NCI-H82 treated with DMSO at 0.1 percent for 48 hours (cell line): ENCODE measurements at regions not wholly inside any gene's neighbourhood (a gene's known extent, or its start where the extent isn't known, plus 50 kb on each side); places are given as distances from the start of the nearest gene placed in this dataset.
"Not testable (repeated sequence)": the region's sequence is repeated elsewhere in the genome, so short reads cannot be mapped to it uniquely, and the experiment has no call there.

ENCODE experiments used
- DNase-seq: peaks from one replicate; lab custom pipeline; 2025; ENCODE audit not compliant: unreplicated experiment; lab: John Stamatoyannopoulos, UW

DNA sequence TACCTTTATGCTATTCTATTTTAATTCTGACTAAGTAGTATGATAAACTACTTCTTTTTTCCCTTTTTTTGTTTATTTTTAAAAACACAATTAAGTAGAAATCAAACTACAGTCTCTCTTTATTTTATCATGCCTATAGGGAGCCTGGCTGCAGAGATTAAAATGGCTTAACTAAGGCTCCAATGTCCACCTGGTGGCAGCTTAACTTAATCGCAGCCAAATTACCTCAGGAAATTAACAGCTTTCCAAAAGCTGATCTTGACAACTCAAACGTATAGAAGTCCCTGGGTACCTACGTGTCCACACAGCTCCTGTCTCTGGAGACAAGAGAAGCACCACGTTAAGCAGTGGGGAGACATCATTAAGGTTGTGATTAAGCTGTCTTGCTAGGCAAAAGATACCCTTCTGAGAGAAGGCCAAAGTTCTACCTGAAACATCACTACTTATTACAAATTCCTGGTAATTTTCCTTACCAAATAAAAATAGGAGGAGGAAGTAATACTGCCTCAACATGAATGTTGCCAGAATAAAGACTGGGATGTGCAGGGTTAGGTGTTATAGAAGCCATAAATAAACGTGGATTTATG is 63.2 kb upstream of the SNX19 start:
- DNase-seq, result peak; percentile 67

DNA sequence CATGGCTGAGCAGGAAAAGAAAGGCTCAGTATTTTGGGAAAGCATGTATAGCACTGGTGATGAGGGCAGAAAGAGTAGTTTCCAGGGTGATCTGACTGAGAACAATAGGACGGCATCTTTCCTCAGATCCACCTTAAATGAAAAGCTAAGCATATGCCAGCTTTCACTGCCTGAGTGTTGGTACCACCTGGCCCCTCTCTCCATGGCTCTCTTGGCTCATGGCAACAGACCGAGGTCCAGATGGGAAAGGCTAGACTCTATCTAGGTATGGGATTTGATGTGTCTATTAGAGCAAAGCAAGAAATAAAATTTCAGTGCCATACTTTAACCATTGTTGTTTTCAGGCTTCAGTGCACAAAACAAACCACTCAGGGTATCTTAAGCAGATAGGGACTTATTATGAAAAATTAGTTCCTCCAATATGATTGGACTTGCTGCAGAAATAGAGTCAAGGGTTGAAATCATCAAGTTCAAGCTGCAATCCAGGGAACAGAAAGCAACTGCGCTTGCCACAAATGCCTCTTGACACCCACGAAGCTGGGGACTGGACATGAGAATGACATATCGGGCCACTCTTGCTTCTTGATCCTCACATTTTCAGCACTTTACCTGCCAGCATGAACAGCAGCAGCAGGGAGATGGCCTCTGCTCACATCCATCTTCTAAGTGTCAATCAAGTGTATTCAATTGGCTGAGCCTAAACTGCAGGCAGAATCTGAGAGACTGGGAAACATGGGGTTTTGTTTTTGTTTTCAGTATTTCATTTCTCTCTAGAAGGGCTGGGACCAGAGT is 64.0 kb upstream of the SNX19 start:
- no peak for DNase-seq

DNA sequence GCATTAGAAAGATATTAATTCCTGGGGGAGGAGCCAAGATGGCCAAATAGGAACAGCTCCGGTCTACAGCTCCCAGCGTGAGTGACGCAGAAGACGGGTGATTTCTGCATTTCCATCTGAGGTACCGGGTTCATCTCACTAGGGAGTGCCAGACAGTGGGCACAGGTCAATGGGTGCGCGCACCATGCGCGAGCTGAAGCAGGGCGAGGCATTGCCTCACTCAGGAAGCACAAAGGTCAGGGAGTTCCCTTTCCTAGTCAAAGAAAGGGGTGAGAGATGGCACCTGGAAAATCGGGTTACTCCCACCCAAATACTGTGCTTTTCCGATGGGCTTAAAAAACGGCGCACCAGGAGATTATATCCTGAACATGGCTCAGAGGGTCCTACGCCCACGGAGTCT is 68.0 kb upstream of the SNX19 start:
- DNase-seq, result not testable (repeated sequence)

DNA sequence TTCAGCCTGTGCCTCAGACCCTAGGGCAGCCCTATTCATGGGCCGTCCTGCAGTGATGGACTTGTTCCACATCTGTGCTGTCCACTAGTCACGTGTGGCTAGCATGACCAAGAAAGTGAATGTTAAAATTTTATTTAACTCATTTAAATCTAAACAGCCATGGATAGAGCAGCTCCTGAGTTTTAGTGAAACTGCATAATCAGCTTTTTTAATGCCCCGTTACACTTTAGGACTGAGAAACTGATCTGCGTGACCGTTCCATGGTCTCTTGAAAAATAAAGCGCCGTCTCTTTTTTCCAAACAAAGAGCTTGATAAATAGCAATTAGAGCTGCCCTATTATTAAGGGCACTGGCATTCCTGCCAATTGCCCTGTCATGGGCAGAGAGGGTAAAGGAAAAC is 76.5 kb upstream of the SNX19 start:
- no peak for DNase-seq

DNA sequence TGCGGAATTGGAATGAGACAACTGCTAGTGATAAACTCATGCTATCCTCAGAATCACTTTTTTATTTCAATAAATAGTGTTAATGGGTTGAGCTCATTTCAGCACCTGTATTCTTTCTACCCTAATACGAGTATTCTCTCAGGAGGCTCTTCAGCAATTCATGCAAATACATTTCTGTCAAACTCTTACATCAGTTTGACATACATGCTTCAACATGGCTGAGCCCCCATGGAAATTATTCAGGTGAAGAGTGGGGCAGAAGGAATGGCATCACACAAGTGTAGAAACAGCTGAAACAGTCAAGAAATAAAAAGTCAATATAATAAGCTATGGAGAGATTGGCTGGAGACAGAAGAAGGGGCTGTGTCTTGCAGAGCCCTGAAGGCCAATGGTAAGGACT is 77.8 kb upstream of the SNX19 start:
- DNase-seq, result no peak

DNA sequence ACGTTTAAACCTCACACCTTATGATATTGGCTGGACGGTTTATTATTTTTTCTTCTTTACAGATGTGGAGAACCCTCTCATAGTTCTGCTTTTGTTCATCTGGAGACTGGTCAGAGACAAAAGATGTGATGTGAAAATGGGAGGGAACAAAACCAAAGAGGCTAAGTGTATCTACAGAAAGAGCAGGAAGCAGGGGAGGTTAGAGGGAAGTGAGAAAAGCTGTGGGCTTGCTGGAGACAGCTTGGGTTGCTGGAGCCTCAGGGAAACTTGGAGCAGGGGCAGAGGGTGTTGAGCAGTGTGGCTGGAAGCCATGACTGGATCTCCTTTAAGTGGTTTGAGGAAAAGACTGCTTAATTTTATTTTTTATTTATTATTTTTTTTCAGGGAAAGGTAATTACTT is 79.0 kb upstream of the SNX19 start:
- DNase-seq, result no peak

DNA sequence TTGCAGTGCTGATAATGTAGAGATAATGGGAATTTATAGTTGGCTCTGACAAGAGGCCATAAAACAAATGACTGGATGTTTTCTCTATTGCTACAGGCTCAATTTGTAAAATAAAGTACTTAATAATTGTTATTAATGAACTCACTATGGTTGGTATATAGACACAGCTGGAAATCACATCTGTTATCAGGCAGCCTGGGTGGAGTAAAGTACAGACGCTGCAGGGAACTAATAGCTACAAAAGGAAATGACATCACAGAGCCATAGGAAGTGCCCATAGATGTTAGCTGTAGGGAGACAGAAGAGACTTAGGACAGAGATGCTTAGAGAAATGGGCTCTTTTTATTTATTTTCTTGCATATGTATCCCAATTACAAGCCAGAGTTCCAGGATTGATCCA is 81.0 kb upstream of the SNX19 start:
- no peak for DNase-seq

DNA sequence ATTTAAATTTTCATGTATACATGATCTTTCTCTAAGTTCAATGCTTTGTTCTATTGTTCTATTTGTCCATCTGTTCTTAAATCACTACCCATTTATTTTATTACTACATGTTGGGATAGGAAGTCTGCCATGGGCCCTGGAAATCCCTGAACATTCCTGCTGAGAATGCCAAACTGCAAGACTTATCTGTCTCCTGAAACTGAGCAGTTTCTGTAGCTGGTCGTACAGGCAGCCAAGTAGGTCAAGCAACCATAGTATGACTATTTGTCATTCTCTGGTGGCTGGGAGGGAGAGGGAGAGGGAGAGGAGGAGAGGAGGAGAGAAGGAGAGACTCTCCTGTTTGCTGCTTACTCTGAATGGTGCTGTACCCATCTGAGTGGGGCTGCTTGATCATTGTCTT is 82.8 kb upstream of the SNX19 start:
- DNase-seq, result no peak

DNA sequence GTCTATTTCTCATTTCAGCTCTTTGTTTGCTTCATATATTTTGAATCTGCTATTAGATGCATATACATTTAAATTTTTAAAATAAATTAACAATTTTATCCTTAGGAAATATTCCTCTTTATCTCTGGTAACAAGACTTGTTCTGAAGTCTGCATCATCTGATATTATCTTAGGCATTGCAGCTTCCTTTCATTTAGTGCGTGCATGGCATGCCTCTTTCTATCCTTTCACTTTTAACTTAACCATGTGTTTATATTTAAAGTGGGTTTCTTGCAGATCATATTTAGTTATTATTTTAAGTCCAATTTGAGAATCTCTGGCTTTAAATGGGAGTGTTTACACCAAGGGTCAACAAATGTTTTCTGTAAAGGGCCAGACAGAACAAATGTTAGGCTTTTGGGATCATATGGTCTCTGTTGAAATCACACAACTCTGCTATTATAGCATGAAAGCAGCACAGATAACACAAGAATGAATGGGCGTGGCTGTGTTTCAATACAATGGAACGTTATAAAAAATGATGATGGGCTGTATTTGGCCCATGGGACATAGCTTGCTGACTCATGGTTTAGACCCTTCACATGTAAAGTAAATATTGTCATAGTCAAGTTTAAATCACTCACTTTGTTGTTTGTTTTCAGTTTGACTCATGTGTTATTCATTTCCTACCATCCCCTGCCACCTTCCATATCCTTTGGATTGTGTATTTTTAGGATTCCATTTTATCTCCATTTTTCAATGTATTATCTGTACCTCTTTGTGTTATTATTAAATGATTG is 83.9 kb upstream of the SNX19 start:
- DNase-seq, result no peak

DNA sequence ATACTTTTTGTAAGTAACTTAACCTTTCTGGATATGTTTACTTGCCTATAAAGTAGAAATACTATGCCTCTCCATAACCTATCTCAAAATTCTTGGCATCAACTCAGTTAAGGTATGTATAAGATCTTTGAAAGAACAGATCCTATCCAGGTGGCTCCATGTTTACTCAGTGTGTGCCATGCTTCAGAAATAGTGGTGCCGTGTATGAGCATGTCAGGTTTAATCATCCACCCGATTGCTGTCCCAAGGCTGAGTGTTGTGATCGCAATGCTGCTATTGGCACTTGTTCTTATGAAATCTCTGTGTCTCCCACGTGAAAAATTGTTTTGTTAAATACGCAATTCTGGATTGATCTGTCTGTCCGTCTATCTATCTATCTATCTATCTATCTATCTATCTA is 85.9 kb upstream of the SNX19 start:
- no peak for DNase-seq

DNA sequence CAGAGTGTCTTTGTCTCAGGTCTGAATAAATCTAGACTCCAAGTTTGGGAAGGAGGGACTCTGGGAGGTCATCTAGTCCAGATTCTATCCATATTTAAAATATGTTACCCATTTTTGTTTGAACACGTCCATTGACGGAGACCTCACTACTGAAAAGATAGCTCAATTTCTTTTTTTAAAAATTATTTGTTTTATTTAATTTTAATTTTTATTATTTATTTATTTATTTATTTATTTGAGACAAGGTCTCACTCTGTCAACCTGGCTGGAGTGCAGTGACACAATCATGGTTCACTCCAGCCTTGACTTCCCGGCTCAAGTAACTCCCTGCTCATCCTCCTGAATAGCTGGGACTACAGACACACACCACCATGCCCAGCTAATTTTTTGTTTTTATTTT is 89.5 kb upstream of the SNX19 start:
- no peak for DNase-seq

DNA sequence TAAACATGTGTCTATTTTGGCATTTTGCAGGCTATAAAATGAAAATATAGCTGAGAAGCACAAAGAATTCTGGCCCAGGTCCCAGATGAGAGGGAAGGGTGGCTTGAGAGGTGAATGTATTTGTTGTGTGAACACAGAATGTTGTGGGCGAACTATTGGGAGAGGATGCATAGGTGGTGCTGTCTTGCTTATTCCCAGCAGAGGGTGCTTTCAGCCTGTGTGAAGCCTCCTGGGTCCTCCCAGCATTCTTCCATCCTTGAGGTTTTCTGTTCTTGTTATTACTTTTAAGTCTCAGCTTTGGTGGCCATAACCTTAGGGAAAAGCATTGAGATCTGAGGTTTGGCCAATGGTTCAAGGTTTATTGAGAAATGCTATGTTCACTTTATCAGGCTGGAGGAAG is 108.7 kb upstream of the SNX19 start:
- DNase-seq, result peak; percentile 2

DNA sequence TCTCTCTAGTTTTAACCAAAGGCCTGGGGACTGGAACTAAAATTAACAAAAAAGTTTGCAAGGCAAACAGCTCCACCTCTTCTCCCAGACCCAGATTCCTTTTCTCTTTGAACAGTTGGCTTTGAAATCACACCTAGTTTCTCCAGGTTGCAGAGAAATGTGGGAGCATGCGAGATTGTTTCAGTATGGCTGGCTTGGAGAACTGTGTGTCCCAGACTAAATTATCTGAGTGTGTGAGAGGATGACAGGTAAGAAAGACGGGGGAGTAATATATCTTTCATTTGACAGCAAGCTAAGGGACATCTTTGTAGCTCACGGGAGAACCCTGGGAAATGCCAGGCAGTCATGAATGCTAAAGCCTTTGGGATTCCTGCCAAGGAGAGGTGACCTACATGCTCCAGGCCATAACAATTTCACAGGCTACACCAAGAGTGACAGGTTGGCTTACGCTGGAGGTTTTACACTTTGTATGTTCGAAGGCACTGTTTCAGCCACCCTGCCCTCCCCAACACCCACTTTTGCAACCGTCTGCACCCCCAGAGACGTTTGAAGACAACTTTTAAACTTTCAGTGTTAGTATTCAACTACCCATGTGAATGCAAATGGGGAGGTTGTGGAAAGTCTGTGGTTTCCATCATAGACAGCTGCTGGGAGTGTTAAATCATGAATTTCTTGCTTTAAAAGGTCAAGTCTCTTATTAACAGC is 109.3 kb upstream of the SNX19 start:
- DNase-seq, result no peak

DNA sequence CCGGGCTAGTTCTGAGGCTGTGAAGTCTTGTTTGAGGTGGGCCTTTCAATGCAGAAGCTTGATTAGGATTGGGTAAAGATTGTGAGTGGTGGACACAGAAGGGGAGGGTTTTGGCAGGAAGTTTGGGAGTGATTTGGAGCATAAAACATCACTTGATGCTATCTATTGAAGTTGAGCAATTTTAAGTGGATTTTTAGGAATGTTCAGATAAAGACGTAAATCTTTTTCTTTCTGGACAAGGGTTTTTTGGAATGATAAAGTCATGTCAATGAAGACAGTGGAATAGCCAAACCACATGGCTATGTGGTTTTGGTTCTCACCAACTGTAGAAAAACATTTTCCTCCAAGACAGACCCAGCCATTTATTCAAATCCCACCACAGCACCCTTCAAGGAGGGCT is 111.2 kb upstream of the SNX19 start:
- no peak for DNase-seq

DNA sequence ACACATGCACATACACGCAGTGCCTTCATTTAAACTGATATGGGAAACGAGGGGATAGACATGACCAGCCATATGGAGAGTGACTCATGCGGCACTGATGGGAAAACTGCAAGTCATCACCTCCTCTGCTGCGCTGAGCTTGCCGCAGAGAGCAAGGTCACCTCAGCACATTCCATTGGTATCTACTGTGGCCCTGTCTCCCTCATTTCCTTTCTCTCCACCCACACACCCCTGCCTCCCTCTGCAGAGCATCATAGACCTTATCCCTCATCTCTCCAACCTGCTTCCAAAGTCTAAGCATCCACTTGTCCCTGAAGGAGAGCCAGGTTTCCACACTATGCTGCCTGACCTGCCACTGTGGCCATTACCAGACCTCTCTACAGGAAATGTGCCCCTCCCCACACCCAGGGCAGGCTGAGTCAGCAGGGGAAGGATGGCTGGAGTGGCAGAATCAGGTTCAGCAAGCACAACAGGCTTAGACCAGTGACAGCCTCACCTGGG is 116.9 kb upstream of the SNX19 start:
- no peak for DNase-seq

DNA sequence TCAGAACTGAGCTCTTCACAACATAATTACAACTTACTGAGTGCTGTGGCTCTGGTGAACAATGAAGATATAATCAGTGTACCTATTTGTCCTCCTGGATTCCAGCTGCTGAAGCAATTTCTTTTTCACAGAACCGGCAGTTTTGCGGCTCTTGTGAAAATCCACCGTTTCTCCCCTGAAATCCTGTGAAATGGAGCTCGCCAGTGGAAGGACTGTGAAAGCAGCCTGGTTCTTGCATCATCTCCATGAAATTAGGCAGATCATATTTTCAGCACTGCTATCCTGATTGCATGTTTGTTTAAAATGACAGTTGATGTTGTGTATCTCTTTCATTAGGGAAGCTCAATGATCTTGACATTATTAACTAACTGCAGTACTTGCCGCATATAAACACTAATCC is 120.2 kb upstream of the SNX19 start:
- no peak for DNase-seq

DNA sequence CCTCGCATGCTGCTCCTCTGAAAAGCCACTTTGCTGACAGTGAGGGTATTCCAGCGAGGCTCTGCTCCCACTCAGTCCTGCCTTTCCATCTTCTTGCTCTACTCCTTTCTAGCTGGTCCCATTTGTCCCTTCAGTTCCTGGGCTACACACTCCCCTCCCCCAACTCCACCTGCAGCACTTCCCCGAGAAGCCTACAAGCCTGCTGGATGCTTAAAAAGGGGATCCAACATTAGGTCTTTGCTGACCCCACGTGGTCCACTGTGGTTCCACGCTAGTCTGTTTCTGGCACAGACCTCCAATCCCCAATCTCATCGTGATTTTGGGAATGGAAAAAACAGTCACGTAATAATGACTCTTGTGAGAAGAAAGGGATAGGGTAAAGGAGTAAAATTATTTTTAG is 121.6 kb upstream of the SNX19 start:
- no peak for DNase-seq

DNA sequence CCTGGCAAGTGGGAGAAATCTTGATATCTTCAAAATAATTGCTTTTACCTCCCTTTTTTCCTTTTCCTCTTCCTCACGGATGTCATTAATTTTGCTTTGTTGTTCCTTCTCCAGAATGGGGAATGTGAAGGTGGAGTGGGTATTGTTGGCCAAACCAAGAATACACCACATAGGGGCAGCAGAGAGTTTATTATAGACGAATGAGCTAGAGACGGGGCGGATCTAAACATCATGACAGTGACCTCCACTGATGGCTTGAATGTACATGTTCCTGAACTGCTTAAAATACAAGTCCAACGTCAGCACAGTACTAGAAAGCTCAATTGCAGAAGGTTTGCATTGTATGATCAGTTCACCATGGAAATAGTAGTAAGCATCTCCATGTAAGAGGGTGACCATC is 122.3 kb upstream of the SNX19 start:
- DNase-seq, result no peak

DNA sequence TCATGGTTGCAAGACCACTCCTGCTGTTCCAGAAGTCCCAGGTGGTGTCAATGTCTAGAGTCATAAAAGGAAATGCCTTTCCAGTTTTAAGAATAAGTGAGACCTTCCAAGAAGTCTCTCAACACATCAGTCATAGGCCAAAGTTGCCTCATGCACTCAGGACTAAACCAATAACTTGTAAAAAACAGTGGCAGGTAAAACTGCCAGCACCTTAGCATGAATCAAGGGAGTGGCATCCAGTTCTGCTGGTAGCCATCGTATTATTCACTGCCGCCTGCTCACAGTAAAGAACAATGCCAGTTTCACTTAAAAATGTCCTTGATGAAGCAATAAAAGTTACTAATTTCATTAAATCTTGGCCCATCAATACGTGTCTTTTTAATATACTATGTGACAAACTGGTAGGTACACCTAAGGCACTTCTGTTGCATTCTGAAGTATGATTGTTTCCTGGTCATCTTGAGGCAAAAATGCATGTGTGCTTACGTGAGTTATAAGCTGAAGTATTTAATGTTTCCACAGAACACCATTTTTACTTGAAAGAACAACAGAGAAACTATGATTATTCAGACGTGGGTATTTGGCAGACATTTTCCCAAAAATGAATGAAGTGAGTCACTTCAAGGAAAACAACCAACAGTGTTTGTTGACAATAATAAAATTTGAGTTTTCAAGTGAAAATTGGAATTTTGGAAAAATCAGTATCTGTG is 125.2 kb upstream of the SNX19 start:
- no peak for DNase-seq

DNA sequence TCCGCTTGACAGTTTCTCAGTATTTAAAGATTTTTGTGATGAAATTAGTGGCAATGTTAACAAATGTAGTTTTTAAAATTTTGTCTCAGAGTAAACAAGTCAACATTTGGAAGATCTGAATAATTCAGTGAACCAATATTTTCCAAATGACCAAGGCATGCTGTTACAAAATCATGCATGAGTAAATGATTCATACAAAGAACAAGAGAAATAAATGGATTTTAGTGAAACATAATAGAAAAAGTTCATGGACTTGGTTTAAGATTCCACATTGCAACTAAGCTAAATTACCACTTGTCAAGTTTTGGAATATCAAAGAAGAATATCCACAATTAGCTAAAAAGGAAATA is 125.7 kb upstream of the SNX19 start:
- DNase-seq, result no peak

DNA sequence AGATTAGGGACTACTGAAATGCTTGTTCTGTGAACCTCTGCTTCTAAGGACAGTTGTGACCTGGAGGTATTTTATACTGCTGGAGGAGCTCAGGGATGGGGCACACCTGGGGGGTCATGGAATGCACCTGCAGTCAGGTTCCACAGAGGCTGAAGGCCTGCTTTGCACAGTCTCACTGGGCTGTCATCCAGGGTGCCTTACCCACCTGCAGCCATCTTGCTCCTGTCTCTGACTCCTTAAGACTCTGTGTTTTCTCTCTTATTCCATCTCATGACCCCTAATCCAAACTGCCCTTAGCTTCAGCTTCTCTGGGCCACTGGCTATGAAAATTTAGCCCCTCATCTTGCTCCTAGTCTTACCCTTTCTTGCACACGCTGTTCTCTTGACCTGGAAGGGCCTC is 127.0 kb upstream of the SNX19 start:
- no peak for DNase-seq
